NT2/D1 (cell line): ENCODE measurements at regions not wholly inside any gene's neighbourhood (a gene's known extent, or its start where the extent isn't known, plus 50 kb on each side); places are given as distances from the start of the nearest gene placed in this dataset.

Source experiments
- SUZ12 ChIP-seq: IDR thresholded peaks from 2 replicates; pipeline ENCODE4 v1.6.1; 2011; ENCODE audit not compliant: insufficient read length, insufficient read depth; ENCODE audit errors: extremely low read depth
- YY1 ChIP-seq: IDR thresholded peaks from 2 replicates; pipeline ENCODE4 v1.6.1; 2011; ENCODE audit not compliant: insufficient read length, insufficient read depth

DNA sequence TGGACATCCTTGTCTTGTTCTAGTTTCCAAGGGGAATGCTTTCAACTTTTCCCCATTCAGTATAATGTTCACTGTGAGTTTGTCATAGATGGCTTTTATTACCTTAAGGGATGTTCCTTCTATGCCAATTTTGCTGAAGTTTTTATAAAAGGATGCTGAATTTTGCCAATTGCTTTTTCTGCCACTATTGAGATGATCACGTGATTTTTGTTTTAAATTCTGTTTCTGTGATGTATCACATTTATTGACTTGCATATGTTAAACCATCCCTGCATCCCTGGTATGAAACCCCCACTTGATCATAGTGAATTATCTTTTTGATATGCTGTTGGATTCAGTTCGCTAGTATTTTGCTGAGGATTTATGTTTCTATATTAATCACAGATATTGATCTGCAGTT is 130.6 kb upstream of the TAB2 start:
- TF ChIP-seq YY1 (no peak), SUZ12 (no peak)
